Gastroesophageal sphincter (tissue), 4 donors: ENCODE measurements at regions not wholly inside any gene's neighbourhood (a gene's known extent, or its start where the extent isn't known, plus 50 kb on each side); places are given as distances from the start of the nearest gene placed in this dataset.

ENCODE experiments used
- ATAC-seq: fragments of 150-250 bp; one replicate; pipeline ENCODE4 v1.9.1; 2016; ENCODE audit warnings: mild to moderate bottlenecking, moderate library complexity
- H3K27ac ChIP-seq, 4 donors: fragments of 200-600 bp; sonication (generic) in 3 of 4; 1 replicate in 3 of 4; 2 replicates in 1 of 4; pipeline ENCODE4 v1.5.1; 2016 to 2019
- H3K27me3 ChIP-seq: fragments of 200-600 bp; sonication (generic); one replicate; pipeline ENCODE4 v1.5.1; 2019
- H3K36me3 ChIP-seq, 2 donors: fragments of 200-600 bp; sonication (generic); one replicate each; pipeline ENCODE4 v1.5.1; 2019; ENCODE audit warnings: control low read depth in 1 of 2
- H3K4me1 ChIP-seq, 3 donors: fragments of 200-600 bp; sonication (generic); 1 replicate in 2 of 3; 2 replicates in 1 of 3; pipeline ENCODE4 v1.5.1; 2016 to 2019; ENCODE audit warnings: control low read depth in 2 of 3
- H3K4me3 ChIP-seq, 2 donors: fragments of 200-600 bp; sonication (generic); one replicate each; pipeline ENCODE4 v1.5.1; 2019; ENCODE audit warnings: mild to moderate bottlenecking in 1 of 2, moderate library complexity in 1 of 2
- H3K9me3 ChIP-seq, 3 donors: fragments of 200-600 bp; sonication (generic); one replicate each; pipeline ENCODE4 v1.5.1; 2017 to 2019; ENCODE audit warnings: control low read depth in 2 of 3
- CTCF ChIP-seq, 4 experiments: fragments of 200-600 bp in 2 of 4; fragments of 450-650 bp in 2 of 4; sonication (generic) in 1 of 4; IDR thresholded peaks; one replicate each; pipeline ENCODE4 v1.5.1; 2017 to 2019; ENCODE audit warnings: antibody characterized with exemption in 4 of 4, mild to moderate bottlenecking in 2 of 4, moderate library complexity in 2 of 4
- EP300 ChIP-seq: sonication (generic); formaldehyde crosslinking; IDR thresholded peaks from one replicate; pipeline ENCODE4 v1.6.1; 2017; ENCODE audit warnings: antibody characterized with exemption, mild to moderate bottlenecking
- POLR2A ChIP-seq, 2 donors: fragments of 450-650 bp; IDR thresholded peaks; one replicate each; pipeline ENCODE4 v1.6.1; 2017; ENCODE audit warnings: antibody characterized with exemption in 2 of 2, mild to moderate bottlenecking in 2 of 2, moderate library complexity in 1 of 2
- POLR2AphosphoS5 ChIP-seq: sonication (generic); formaldehyde crosslinking; IDR thresholded peaks from one replicate; pipeline ENCODE4 v1.6.1; 2017; ENCODE audit warnings: antibody characterized with exemption
- WGBS, 2 donors: methylation state at CpG; one replicate each; pipeline ENCODE4 v1.1.5; 2018; ENCODE audit warnings: low coverage in 1 of 2; 5-methylcytosine and 5-hydroxymethylcytosine counted together

GRCh38 chr13:106899442-106899841 is 331.5 kb upstream of the ARGLU1 start:
- TF ChIP-seq CTCF (IDR thresholded peaks at IDR 0.05) (no peak), POLR2AphosphoS5 (no peak), EP300 (no peak), POLR2A (IDR thresholded peaks at IDR 0.05) (no peak)
- Histone ChIP-seq H3K4me1 (no peaks in the 10 kb centered on the region), H3K9me3 (no peaks in the 10 kb centered on the region), H3K4me3 (no peak overlapping the region), H3K27ac (no peak overlapping the region), H3K27me3 (no peaks in the 10 kb centered on the region), H3K36me3 (no peaks in the 10 kb centered on the region)
- ATAC-seq, result no peak

- Histone ChIP-seq H3K27me3 (no peaks in the 10 kb centered on the region), H3K9me3 (no peaks in the 10 kb centered on the region), H3K4me1 (no peaks in the 10 kb centered on the region), H3K27ac (no peak overlapping the region), H3K4me3 (no peak overlapping the region), H3K36me3 (no peaks in the 10 kb centered on the region)
- TF ChIP-seq POLR2A (IDR thresholded peaks at IDR 0.05), result no peak
- WGBS, 2 donors, result 52 to 68% methylated on average over 2 of the region's 2 CpGs
- no peak for ATAC-seq
These were observed 330.3 kb upstream of the ARGLU1 start for GRCh38 chr13:106898231-106898630.

GRCh38 chr13:106888148-106888547 is 320.2 kb upstream of the ARGLU1 start:
- Histone ChIP-seq H3K4me3 (no peak overlapping the region), H3K27me3 (no peaks in the 10 kb centered on the region), H3K4me1 (no peaks in the 10 kb centered on the region), H3K36me3 (no peaks in the 10 kb centered on the region), H3K9me3 (no peaks in the 10 kb centered on the region), H3K27ac (no peak overlapping the region)
- no peak for TF ChIP-seq POLR2A (IDR thresholded peaks at IDR 0.05)
- no peak for TF ChIP-seq CTCF (IDR thresholded peaks at IDR 0.05)
- no peak for TF ChIP-seq EP300
- no peak for TF ChIP-seq POLR2AphosphoS5
- WGBS, 2 donors, result 78 to 93% methylated on average over 1 to 2 of the region's 2 CpGs
- no peak for ATAC-seq

- ATAC-seq, result no peak
- 25 to 32% methylated on average over 2 of the region's 2 CpGs for WGBS, 2 donors
These were observed 319.7 kb upstream of the ARGLU1 start for GRCh38 chr13:106887686-106888085.

GRCh38 chr13:106883976-106884375 is 316.0 kb upstream of the ARGLU1 start:
- Histone ChIP-seq H3K27me3 (no peaks in the 10 kb centered on the region), H3K27ac (no peak overlapping the region), H3K9me3 (no peaks in the 10 kb centered on the region), H3K4me1 (peaks cover 0 to 9% (median 0%) of the 10 kb centered on the region in 3 donors), H3K4me3 (no peak overlapping the region), H3K36me3 (no peaks in the 10 kb centered on the region)
- TF ChIP-seq POLR2AphosphoS5 (no peak), EP300 (no peak), POLR2A (IDR thresholded peaks at IDR 0.05) (no peak), CTCF (IDR thresholded peaks at IDR 0.05) (no peak)
- no peak for ATAC-seq

More at GRCh38 chr13:106887686-106888085, 319.7 kb upstream of the ARGLU1 start:
- Histone ChIP-seq H3K36me3 (no peaks in the 10 kb centered on the region), H3K27ac (no peak overlapping the region), H3K9me3 (no peaks in the 10 kb centered on the region), H3K4me1 (no peaks in the 10 kb centered on the region), H3K27me3 (no peaks in the 10 kb centered on the region), H3K4me3 (no peak overlapping the region)
- TF ChIP-seq EP300 (no peak), POLR2AphosphoS5 (no peak), POLR2A (IDR thresholded peaks at IDR 0.05) (no peak), CTCF (IDR thresholded peaks at IDR 0.05) (no peak)

GRCh38 chr13:106882246-106882645 is 314.3 kb upstream of the ARGLU1 start:
- Histone ChIP-seq H3K9me3 (no peaks in the 10 kb centered on the region), H3K36me3 (no peaks in the 10 kb centered on the region), H3K27ac (no peak overlapping the region), H3K4me3 (no peak overlapping the region), H3K27me3 (no peaks in the 10 kb centered on the region), H3K4me1 (peaks cover 0 to 9% (median 0%) of the 10 kb centered on the region in 3 donors)
- no peak for ATAC-seq
- 66 to 88% methylated on average over 5 to 6 of the region's 6 CpGs for WGBS, 2 donors
- TF ChIP-seq EP300 (no peak), POLR2AphosphoS5 (no peak), POLR2A (IDR thresholded peaks at IDR 0.05) (no peak), CTCF (IDR thresholded peaks at IDR 0.05) (no peak)
